GM19023 (cell line): ENCODE measurements at regions not wholly inside any gene's neighbourhood (a gene's known extent, or its start where the extent isn't known, plus 50 kb on each side); places are given as distances from the start of the nearest gene placed in this dataset.
"Not testable (repeated sequence)": the region's sequence is repeated elsewhere in the genome, so short reads cannot be mapped to it uniquely, and the experiment has no call there.

Source experiments
- ATAC-seq: cut with Tn5 transposase; IDR thresholded peaks from one replicate; pipeline ENCODE4 v1.9.1; 2021; ENCODE audit warnings: mild to moderate bottlenecking, moderate library complexity; ENCODE audit not compliant: unreplicated experiment

DNA sequence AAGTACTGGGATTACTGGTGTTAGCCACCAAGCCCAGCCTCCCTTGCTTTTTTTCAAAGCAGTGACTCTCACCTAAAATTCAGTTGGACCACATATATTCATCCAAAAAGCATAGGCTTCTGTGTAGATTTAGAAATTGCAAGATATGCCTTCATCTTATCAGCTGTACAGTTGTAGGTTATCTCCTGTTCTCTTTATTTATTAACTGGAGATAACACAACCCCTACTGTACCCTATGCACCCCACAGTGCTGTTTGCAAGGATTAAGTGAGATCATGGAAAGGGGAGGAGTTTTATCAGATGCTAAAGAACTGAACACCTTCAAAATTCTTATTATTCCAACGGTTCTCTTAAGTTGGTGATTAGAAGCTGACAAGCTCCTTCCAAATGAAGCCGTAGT, 164.4 kb upstream of the JARID2 start:
- no peak for ATAC-seq

DNA sequence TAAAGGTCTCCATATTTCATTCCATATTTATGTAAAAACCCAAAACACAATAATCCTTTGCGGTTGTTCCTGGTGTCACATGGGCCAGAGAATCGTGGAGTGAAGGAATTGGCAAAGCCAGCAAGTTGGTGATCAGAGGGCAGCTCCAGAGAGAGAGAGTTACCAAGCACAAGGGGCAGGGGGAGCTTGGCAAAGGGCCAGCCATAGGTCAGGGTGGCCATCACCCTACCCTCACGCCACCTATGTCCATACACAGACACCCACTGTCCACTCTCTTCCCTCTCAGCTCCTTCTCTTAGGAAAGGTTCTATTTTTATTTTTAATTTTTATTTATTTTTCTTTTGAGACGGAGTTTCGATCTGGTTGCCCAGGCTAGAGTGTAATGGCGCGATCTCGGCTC, 163.2 kb upstream of the JARID2 start:
- ATAC-seq = no peak

DNA sequence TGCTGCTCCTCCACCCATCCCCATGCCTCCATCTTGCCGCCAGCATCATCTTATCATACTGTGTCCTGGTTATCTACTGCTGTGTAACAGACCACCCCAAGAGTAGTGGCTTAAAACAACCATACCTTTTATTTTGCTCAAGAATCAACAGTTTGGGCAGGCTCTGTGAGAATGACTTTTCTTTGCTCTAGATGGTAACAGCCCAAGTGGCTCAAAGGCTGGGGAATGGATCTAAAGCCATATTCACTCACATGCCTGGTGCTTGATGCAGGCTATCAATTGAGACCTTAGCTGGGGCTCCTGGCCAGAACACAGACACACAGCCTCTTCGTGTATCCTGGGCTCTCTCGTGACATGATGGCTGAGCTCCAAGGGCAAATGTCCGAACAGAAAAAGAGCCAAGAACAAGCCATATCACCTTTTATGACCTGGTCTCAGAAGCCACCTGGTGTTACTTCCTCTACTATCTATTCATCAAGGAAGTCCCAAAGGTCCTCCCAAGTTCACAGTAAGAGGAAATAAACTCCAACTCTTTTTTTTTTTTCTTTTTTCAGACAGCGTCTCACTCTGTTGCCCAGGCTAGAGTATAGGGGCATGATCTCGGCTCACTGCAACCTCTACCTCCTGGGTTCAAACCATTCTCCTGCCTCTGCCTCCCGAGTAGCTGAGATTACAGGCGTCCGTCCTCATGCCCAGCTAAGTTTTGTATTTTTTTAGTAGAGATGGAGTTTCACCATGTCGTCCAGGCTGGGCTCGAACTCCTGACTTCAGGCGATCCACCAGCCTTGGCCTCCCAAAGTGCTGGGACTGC, 159.3 kb upstream of the JARID2 start:
- ATAC-seq = no peak

DNA sequence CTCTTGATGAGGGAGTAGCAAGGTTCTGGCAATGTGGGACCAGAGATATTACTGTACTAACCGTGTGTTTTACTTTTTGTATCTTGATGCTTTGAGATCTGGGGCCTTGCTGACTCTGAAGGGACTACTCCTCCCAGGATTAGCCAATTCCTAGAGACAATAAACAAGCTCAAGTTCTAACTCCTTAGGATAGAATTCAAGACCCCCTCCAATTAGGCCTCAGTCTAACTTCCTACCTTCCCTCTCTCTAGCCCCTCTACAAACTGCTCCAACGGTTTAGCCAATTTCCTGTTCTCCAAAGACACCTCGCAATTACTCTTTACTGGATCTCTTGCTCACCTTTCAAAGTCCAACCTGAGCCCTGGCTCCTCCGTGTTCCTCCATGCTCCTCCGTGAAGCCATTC, 158.7 kb upstream of the JARID2 start:
- no peak for ATAC-seq

DNA sequence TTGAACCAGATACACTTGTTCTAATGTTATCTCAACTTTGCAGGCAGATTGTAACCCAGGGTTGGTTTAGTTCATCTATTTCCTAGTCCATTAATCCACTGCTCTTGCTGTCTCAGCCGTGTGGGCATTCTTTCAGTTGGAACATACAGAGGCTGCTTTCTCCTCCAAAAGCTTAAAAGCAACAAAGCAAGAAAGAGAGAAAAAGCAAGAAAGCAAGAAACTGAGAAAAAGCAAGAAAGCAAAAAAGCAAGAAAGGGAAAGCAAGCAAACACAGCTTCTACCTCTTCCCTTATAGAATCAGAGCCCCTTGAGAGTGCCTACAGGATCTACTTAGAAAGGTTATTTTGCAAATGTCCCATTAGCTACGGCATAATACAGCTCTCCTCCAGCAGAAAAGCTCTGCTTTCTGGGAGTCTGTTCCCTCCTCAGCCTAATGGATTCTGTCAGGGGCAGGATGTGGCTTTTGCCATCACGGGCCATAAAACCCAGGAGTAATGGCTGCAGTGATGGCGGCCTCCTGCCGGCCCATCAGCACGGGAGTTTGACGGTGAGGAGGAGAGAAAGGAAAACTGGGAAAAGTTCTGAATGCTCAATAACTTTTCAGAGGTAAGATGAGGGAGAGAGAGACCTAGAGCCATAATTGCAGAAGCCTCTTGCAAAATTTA, 156.8 kb upstream of the JARID2 start:
- ATAC-seq = no peak

DNA sequence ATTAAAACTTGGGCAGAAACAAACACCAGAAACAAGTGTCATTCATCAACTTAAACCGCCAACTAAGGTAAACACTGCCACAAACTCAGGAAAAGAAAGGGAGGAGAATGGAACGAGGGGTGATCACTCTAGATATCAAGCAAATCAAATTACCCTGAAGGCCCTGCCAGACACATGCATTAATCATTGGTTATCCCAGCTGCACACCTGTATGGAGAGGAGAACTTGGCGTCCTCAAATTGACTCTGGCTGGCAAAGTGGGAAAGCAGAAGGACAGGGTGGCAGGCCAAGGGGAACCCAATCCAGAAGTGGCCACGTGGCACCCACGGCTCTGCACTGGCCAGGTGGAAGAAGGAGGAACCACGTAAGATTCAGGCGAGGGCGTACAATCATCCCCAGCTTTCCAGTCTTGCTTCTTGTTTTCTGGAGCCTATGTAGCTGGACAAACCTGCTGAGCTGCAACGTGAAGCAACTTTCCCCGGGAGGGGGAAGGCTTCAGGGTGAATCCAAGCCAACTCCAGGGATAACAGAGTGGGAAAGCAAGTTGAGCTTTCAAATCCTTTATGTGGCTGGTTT, 156.2 kb upstream of the JARID2 start:
- no peak for ATAC-seq

DNA sequence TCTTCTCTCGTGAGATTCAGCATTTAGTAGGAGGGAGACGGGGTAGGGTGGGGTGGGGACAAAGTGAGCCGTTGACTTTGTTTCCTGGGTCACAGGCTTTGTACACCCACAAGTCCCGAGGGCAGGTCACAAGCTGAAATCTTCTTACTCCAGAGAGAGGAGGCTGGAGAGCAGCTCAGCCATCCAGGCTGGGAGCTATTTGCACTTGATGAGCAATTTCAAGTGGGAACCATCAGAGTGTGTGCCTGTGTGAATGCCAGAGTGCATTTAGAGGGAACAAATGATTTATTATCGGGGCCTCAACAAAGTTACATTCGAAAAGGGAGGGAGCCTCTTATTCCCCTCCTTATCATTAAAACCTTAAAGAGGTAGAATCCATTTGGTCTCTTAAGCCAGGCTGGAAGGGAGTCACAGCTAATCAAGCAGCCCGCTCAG, 155.7 kb upstream of the JARID2 start:
- ATAC-seq = no peak

DNA sequence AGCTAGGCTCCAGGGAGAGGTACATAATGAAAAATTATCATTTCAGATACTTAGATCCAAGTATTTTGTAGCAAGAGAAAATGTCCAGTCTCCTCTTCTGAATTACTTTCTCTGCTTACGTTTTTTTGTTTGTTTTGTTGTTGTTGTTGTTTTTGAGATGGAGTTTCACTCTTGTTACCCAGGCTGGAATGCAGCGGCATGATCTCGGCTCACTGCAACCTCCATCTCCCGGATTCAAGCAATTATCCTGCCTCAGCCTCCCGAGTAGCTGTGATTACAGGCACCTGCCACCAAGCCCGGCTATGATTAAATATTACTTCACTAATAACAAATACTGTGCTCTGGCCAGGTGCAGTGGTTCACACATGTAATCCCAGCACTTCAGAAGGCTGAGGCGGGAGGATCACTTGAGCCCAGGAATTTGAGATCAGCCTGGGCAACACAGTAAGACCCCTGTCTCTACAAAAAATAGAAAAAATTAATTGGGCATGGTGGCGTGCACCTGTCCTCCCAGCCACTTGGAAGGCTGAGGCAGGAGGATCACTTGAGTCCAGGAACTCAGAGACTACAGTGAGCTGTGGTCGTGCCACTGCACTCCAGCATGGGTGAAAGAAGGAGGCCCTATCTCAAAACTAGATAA, 155.0 kb upstream of the JARID2 start:
- no peak for ATAC-seq

DNA sequence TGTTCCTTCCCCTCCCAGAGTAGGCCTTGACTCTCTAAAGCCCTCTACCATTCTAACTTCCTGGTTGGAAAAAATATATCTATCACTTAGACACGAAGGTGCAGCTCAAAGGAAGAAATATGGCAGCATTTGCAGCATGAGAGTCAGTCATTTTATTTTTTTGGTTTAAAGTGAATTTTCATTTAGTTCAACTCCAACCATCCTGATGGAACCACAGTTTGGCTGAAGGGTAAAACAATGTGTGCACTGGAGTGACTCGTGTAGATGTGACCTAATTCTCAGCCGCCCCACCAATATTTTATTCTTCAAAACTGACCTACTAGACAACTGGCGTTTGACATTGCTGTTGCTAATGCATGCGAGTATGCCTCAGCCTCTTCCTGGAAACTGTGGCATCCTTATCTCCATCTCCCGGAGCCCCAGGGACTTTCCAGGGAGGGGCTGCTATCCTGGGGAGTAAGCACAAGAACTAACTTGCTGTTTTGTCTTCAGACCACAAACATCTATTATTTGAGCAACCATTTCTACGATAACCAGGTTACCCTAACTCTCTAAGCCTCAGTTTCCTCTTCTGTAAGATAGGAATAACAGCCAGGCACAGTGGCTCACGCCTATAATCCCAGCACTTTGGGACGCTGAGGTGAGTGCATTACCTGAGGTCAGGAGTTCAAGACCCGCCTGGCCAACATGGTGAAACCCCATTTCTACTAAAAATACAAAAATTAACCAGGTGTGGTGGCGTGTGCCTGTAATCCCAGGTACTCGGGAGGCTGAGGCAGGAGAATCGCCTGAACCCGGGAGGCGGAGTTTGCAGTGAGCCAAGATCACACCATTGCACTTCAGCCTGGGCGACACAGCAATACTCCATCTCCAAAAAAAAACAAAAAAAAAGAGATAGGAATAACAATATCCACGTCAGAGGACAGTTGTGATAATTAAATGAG, 148.7 kb upstream of the JARID2 start:
- ATAC-seq = no peak

DNA sequence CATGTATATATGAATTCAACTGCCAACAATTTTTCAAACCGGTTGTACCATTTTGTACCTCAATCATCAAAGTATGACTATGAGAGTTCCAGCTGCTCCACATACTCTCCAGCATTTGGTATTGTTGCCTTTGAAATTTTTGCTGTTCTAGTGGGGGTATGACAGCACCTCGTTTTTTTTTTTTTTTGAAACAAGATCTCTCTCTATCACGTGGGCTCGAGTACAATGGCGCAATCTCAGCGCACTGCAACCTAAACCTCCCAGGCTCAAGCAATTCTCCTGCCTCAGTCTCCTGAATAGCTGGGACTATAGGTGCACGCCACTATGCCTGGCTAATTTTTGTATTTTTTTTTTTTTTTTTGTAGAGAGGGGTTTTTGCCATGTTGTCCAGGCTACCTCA, 144.7 kb upstream of the JARID2 start:
- no peak for ATAC-seq

DNA sequence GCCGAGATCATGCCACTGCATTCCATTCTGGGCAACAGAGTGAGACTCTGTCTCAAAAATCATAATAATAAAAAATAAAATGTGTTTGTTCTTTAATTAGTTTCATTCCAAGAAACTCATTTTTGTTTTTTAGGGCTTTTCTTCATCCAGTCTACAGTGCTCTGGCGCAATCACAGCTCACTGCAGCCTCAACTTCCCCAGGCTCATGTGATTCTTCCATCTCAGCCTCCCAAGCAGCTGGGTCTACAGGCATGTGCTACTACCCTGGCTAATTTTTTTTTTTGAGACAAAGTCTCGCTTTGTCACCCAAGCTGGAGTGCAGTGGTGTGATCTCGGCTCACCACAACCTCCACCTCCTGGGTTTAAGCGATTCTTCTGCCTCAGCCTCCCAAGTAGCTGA, 143.6 kb upstream of the JARID2 start:
- no peak for ATAC-seq

DNA sequence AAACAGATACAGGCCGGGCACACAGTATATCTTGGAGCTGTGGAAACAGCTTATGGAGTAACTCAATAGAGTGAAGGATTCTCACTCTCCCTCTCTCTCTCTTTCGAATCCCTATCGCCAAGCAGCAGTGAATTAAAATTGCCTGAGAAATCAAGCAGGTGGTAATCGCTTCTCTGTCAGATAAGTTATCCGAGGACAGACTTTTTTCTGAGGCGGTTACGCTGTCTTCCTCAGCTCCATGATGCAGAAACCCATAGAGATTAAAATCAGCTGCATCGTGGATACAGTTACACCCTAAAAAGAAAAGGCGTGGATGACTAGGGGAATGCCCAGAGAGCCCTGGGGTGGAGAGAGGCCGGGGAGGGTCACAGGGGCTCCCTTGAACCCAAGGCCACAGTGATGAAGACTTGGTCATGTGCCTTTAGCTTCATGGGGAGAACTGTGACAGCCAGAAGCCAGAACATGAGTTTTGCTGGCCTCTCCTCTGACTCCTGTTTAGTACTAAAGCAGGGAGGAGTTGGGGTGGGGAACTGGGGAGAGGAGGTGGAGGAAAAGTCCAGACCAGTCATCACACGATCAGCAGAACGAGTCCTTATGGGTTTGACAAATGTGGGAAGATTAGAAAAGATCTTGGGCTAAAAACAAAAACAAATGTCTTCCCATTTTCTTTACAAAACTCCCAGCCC, 138.8 kb upstream of the JARID2 start:
- no peak for ATAC-seq

DNA sequence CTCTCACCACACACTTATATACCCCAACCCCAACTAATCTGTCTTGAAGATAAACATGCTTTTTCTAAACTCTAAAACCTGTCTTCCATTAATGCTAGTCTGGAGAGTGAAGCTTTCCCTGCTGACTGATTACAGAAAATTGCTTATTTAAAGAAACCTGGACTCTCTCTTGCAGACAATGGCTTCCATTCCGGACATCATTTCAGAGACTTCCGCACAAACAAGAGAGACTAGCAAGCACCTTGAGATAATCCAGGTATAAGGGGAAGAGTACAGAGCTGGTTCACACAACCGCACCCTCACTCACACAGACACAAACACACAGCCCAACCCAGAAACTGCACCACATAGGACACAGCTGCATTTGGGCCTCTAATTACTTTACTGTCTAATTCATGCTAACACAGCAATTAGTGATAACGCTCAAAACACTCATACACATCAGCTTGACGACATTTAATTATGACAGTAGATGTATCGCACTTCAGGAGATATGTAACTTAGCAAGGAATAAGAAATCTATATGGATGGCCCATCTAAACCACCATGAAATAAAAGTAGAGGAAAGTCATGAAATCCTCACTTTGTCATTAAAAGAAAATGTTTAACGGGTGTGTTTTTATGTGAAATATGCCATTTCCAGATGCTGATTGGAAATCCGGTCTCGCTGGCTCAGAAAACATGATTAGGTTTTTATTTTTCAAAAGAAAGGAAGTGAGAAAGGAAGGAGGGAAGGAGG, 138.1 kb upstream of the JARID2 start:
- ATAC-seq = no peak

DNA sequence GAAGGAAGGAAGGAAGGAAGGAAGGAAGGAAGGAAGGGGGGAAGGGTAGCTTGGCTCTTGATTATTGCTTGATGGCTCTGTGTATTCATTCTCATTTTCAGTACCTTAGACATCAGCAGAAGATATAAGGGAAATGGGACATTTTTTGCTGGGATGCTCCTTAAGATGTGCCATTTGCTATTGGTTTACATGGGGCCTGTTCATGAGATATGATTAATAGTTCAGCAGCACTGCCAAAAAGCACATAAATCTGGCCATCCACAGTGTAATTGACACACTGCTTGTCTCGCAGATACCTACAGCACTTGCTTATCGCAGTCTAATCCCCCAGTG, 137.5 kb upstream of the JARID2 start:
- ATAC-seq = no peak

DNA sequence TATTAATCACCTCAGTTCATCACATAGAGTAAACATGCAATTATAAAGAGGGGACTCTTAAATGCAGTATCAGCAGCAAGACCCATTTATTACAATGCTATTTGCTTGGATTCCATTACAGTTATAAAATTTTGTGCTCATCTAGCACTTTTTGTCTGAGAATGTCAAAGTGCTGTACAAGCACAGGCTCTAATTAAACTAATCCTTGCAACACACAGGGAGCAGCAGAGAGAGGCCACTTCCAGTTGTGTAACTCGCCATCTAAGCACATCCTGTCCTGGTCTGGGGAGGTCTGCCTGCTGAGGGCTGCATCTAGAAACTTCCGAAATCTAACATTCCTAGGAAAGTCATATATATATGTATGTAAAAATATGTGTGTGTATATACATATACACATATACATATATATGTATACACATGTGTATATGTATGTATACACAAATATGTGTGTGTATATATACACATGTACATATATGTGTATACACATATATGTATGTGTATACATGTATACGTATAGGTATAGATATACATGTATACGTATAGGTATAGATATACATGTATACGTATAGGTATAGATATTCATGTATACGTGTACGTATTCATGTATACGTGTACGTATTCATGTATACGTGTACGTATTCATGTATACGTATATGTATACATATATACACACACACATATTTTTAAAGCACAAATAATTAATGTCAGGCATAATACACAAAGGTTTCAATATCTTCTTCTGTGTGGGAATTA, 136.4 kb upstream of the JARID2 start:
- ATAC-seq = no peak

DNA sequence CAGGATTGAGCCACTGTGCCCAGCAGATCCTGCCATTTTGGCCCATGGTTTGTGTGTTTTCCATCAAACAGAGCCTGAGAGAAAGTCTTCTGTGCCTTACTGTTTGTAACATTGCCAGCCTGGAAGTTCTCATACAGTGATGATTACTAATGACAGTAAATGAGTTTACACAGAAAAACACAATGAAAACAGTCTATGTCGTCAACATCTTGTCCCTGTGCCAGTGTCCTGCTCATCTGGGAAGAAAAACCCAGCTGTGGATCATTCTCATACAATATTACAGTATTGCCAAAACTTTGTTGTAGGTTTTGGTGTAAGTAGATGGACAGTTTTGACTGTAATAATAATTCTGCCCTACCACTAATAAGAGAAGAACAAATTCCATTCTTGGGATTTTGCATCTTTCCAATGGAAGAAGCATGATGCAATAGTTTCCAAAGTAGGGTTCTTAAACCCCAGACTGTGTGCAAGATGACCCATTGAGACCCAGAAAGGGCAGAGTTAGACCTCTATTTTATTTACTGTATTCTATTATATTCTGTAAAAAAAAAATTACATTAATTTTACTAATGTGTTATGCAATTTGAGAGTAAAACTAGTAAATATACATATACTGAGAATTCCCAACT, 135.0 kb upstream of the JARID2 start:
- ATAC-seq = no peak

DNA sequence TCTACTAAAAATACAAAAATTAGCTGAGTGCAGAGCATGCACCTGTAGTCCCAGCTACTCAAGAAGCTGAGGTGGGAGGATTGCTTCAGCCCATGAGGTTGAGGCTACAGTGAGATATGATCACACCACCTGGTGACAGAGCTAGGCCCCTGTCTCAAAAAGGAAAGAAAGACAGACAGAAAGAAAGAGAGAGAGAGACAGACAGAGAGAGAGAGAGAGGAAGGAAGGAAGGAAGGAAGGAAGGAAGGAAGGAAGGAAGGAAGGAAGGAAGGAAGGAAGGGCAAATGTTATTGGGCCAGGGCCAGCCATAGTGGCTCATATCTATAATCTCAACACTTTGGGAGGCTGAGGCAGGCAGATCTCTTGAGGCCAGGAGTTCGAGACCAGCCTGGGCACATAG, 134.3 kb upstream of the JARID2 start:
- not testable (repeated sequence) for ATAC-seq

DNA sequence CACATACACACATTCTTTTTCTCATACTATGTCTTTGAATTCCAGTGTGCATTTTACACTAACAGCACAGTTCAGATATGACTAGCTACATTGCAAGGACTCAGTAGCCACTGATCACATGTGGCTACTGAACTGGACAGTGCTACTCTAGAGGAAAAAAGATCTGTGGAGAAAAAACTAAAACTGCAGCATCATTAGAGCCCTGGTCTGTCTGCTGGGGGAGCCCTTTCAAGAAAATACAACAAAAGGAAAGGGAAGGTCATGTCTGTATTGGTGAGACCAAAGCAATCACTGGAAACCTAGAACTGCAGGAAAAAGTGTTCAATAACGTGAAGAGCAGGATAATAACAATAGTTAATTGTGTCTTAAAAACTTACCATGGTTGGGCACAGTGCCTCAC, 132.3 kb upstream of the JARID2 start:
- ATAC-seq = no peak
